H1 (cell line): ENCODE measurements at regions not wholly inside any gene's neighbourhood (a gene's known extent, or its start where the extent isn't known, plus 50 kb on each side); places are given as distances from the start of the nearest gene placed in this dataset.

Source experiments
- CTCF ChIA-PET: fragments of 300-600 bp; sonication (Branson Sonifier 250); formaldehyde crosslinking; loops from one replicate; lab custom pipeline; 2021; ENCODE audit not compliant: partially characterized antibody; lab: Charles Lee
- POLR2A ChIA-PET: fragments of 300-600 bp; sonication (Branson Sonifier 250); formaldehyde crosslinking; loops from one replicate; lab custom pipeline; 2021; ENCODE audit warnings: inconsistent platforms; ENCODE audit not compliant: partially characterized antibody; lab: Charles Lee
- DNase-seq, 2 experiments: peaks; one replicate each; pipeline versions ENCODE4 v3.0.0 to v3.0.0-alpha.2; 2010 to 2022; ENCODE audit warnings: low spot score in 2 of 2, low read depth in 1 of 2, mixed read lengths in 1 of 2
- FAIRE-seq: peaks from 2 replicates; lab custom pipeline; 2011; peaks lifted over from hg19 to GRCh38; lab: Jason Lieb, UNC
- H2AFZ ChIP-seq: 2 replicates; pipeline ENCODE4 v1.8.1; 2012; ENCODE audit warnings: low read length, inconsistent platforms
- H2AK5ac ChIP-seq: 2 replicates; pipeline ENCODE4 v1.6.1; 2013; ENCODE audit warnings: low read depth, low read length
- H2BK120ac ChIP-seq: replicated peaks from 2 replicates; pipeline ENCODE3; 2013; ENCODE audit warnings: low read depth, low read length, inconsistent platforms
- H2BK12ac ChIP-seq: 2 replicates; pipeline ENCODE4 v1.6.1; 2013; ENCODE audit warnings: low read depth, low read length
- H2BK15ac ChIP-seq: 2 replicates; pipeline ENCODE4 v1.6.1; 2013; ENCODE audit warnings: low read length
- H2BK20ac ChIP-seq: 2 replicates; pipeline ENCODE4 v1.6.1; 2013; ENCODE audit warnings: low read length
- H2BK5ac ChIP-seq: 2 replicates; pipeline ENCODE4 v1.6.1; 2013; ENCODE audit warnings: low read depth, low read length
- H3K14ac ChIP-seq: 2 replicates; pipeline ENCODE4 v1.6.1; 2013; ENCODE audit warnings: inconsistent platforms; ENCODE audit not compliant: insufficient read length
- H3K18ac ChIP-seq: 2 replicates; pipeline ENCODE4 v1.6.1; 2013; ENCODE audit warnings: low read length; ENCODE audit errors: extremely low read depth
- H3K23ac ChIP-seq: 2 replicates; pipeline ENCODE4 v1.6.1; 2013; ENCODE audit warnings: inconsistent platforms; ENCODE audit not compliant: insufficient read length
- H3K23me2 ChIP-seq: 2 replicates; pipeline ENCODE4 v1.6.1; 2013; ENCODE audit warnings: low read depth, low read length
- H3K27ac ChIP-seq: 2 replicates; pipeline ENCODE4 v1.6.1; 2011; ENCODE audit warnings: low read depth, low read length, inconsistent platforms
- H3K27me3 ChIP-seq, 4 experiments: replicated peaks in 1 of 4; 1 replicate in 1 of 4; 2 replicates in 3 of 4; pipeline versions ENCODE4 v1.6.1 to v1.8.1; 2011 to 2013; ENCODE audit warnings: low read length in 3 of 4, mild to moderate bottlenecking in 3 of 4, inconsistent platforms in 2 of 4, mixed read lengths in 2 of 4, moderate library complexity in 1 of 4; ENCODE audit not compliant: control insufficient read depth in 3 of 4, insufficient read depth in 3 of 4; ENCODE audit errors: extremely low read depth in 1 of 4
- H3K36me3 ChIP-seq, 4 experiments: 2 replicates each; pipeline versions ENCODE4 v1.6.1 to v1.8.1; 2011 to 2013; ENCODE audit warnings: mild to moderate bottlenecking in 4 of 4, low read length in 3 of 4, moderate library complexity in 2 of 4, control low read depth in 1 of 4, inconsistent platforms in 1 of 4; ENCODE audit not compliant: insufficient read depth in 4 of 4, control insufficient read depth in 2 of 4
- H3K4ac ChIP-seq: replicated peaks from 2 replicates; pipeline ENCODE3; 2013; ENCODE audit warnings: low read length, low read depth, mixed read lengths, inconsistent platforms; ENCODE audit not compliant: insufficient read length
- H3K4me1 ChIP-seq, 4 experiments: replicated peaks in 1 of 4; 1 replicate in 1 of 4; 2 replicates in 3 of 4; pipeline versions ENCODE4 v1.6.1 to v1.8.1; 2011 to 2013; ENCODE audit warnings: low read length in 3 of 4, inconsistent platforms in 2 of 4, mixed read lengths in 1 of 4; ENCODE audit not compliant: insufficient read depth in 4 of 4, control insufficient read depth in 3 of 4
- H3K4me2 ChIP-seq, 2 experiments: 2 replicates each; pipeline versions ENCODE4 v1.6.1 to v1.8.1; 2011 to 2013; ENCODE audit warnings: low read depth in 2 of 2, low read length in 2 of 2, control low read depth in 1 of 2, inconsistent platforms in 1 of 2, mild to moderate bottlenecking in 1 of 2; ENCODE audit not compliant: insufficient read depth in 1 of 2
- H3K4me3 ChIP-seq, 4 experiments: fragments of 200-600, 300-600 bp in 1 of 4; sonication (generic), shearing (Covaris generic), sonication (Bioruptor Twin) in 1 of 4; 2 replicates each; pipeline versions ENCODE4 v1.5.1 to v1.8.1; 2011 to 2016; ENCODE audit warnings: low read length in 4 of 4, low read depth in 3 of 4, control low read depth in 2 of 4, inconsistent platforms in 2 of 4, mild to moderate bottlenecking in 2 of 4, mixed read lengths in 1 of 4, moderate library complexity in 1 of 4; ENCODE audit not compliant: insufficient read depth in 2 of 4; ENCODE audit errors: extremely low read depth in 1 of 4
- H3K56ac ChIP-seq: replicated peaks from 2 replicates; pipeline ENCODE3; 2013; ENCODE audit warnings: low read depth, mild to moderate bottlenecking, mixed read lengths, low read length, inconsistent platforms; ENCODE audit not compliant: insufficient read length
- H3K79me1 ChIP-seq: 2 replicates; pipeline ENCODE4 v1.6.1; 2013; ENCODE audit warnings: low read depth, low read length, control low read depth
- H3K79me2 ChIP-seq, 2 experiments: 2 replicates each; pipeline versions ENCODE4 v1.6.1 to v1.8.1; 2012 to 2013; ENCODE audit warnings: low read length in 2 of 2, mild to moderate bottlenecking in 2 of 2, inconsistent platforms in 1 of 2; ENCODE audit not compliant: insufficient read depth in 2 of 2, control insufficient read depth in 1 of 2
- H3K9ac ChIP-seq, 4 experiments: replicated peaks in 1 of 4; 1 replicate in 1 of 4; 2 replicates in 3 of 4; pipeline versions ENCODE4 v1.6.1 to v1.8.1; 2011 to 2013; ENCODE audit warnings: low read depth in 3 of 4, low read length in 3 of 4, control low read depth in 2 of 4, mild to moderate bottlenecking in 2 of 4, moderate library complexity in 2 of 4, inconsistent platforms in 1 of 4; ENCODE audit errors: extremely low read depth in 1 of 4
- H3K9me3 ChIP-seq, 2 experiments: 2 replicates each; pipeline versions ENCODE4 v1.6.1 to v1.8.1; 2012 to 2013; ENCODE audit warnings: mild to moderate bottlenecking in 2 of 2, moderate library complexity in 2 of 2, control low read depth in 1 of 2, inconsistent platforms in 1 of 2, low read depth in 1 of 2, low read length in 1 of 2, mixed read lengths in 1 of 2; ENCODE audit not compliant: insufficient read depth in 2 of 2
- H4K20me1 ChIP-seq, 2 experiments: replicated peaks in 1 of 2; 2 replicates each; pipeline versions ENCODE3 to v1.8.1; 2011 to 2013; ENCODE audit warnings: inconsistent platforms in 2 of 2, low read length in 2 of 2, mild to moderate bottlenecking in 1 of 2; ENCODE audit not compliant: insufficient read depth in 2 of 2, control insufficient read depth in 1 of 2
- H4K5ac ChIP-seq: 2 replicates; pipeline ENCODE4 v1.6.1; 2013; ENCODE audit warnings: low read length, low read depth, mixed read lengths, inconsistent platforms; ENCODE audit not compliant: insufficient read length
- H4K8ac ChIP-seq: 2 replicates; pipeline ENCODE4 v1.8.0; 2013; ENCODE audit warnings: mild to moderate bottlenecking, moderate library complexity, low read length, inconsistent platforms; ENCODE audit not compliant: insufficient read depth; ENCODE audit errors: extremely low read depth
- H4K91ac ChIP-seq: replicated peaks from 2 replicates; pipeline ENCODE3; 2013; ENCODE audit warnings: low read length, mixed read lengths, inconsistent platforms; ENCODE audit not compliant: insufficient read length
- ASH2L ChIP-seq: fragments of 200-600, 300-600 bp; sonication (generic); IDR thresholded peaks from one replicate; pipeline ENCODE4 v1.7.1; 2017; ENCODE audit warnings: low read length
- WGBS, 2 experiments: shearing (Covaris generic) in 1 of 2; methylation state at CpG; one replicate each; pipeline versions ENCODE4 v1.1.6 to v1.1.7; 2013 to 2015; ENCODE audit warnings: low lambda C conversion rate in 2 of 2, mixed read lengths in 2 of 2, inconsistent platforms in 1 of 2, low coverage in 1 of 2, missing lambda C conversion rate in 1 of 2; ENCODE audit not compliant: insufficient replicate concordance in 2 of 2, insufficient coverage in 1 of 2, insufficient read length in 1 of 2; ENCODE audit errors: extremely low coverage in 1 of 2, missing lambda C conversion rate in 1 of 2; 5-methylcytosine and 5-hydroxymethylcytosine counted together

DNA sequence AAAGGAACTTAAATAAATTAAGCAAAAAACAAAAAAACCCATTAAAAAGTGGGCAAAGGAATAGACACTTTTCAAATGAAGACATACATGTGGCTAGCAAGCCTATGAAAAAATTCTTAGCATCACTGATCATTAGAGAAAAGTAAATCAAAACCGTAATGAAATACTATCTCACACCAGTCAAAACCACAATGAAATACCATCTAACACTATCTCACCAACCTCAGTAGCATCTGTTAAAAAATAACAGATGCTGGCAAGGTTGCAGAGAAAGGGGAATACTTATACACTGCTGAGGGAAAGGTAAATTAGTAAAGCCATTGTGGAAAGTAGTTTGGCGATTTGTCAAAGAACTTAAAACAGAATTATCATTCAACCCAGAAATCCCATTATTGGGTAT is 381.1 kb downstream of the FLRT2 start:
- no peak overlapping the region for H2BK120ac ChIP-seq
- no peaks in the 10 kb centered on the region for H4K20me1 ChIP-seq
- no peak overlapping the region for H4K5ac ChIP-seq
- no peak overlapping the region for H2AFZ ChIP-seq
- no peaks in the 10 kb centered on the region for H3K36me3 ChIP-seq
- H3K79me2 ChIP-seq: no peaks in the 10 kb centered on the region
- H3K27me3 ChIP-seq: no peaks in the 10 kb centered on the region
- no peaks in the 10 kb centered on the region for H3K9me3 ChIP-seq
- H4K91ac ChIP-seq: no peak overlapping the region
- H2BK20ac ChIP-seq: no peak overlapping the region
- WGBS, 2 experiments: 89% methylated on average over 2 of the region's 2 CpGs; no CpG with 5 or more reads in 1 of the 2 experiments
- H3K23ac ChIP-seq: no peak overlapping the region
- no peaks in the 10 kb centered on the region for H3K23me2 ChIP-seq
- no peak overlapping the region for H2AK5ac ChIP-seq
- H3K4me3 ChIP-seq: no peak overlapping the region
- H3K56ac ChIP-seq: no peak overlapping the region
- no peak overlapping the region for H2BK15ac ChIP-seq
- ChIA-PET POLR2A (no interaction called here), CTCF (no interaction called here)
- H3K4me1 ChIP-seq: peaks cover 2 to 4% (median 3%) of the 10 kb centered on the region in 4 experiments; a peak in 4 of 7 replicates
- H3K18ac ChIP-seq: no peak overlapping the region
- no peak overlapping the region for H2BK5ac ChIP-seq
- FAIRE-seq (no peak), DNase-seq (no peak)
- TF ChIP-seq ASH2L: no peak
- no peak overlapping the region for H3K4ac ChIP-seq
- no peak overlapping the region for H3K14ac ChIP-seq
- H3K79me1 ChIP-seq: no peaks in the 10 kb centered on the region
- H3K4me2 ChIP-seq: no peak overlapping the region
- no peak overlapping the region for H3K27ac ChIP-seq
- H4K8ac ChIP-seq: no peak overlapping the region
- no peak overlapping the region for H2BK12ac ChIP-seq
- H3K9ac ChIP-seq: no peak overlapping the region
